ENCODE measurements at regions not wholly inside any gene's neighbourhood (a gene's known extent, or its start where the extent isn't known, plus 50 kb on each side); places are given as distances from the start of the nearest gene placed in this dataset.

- no peaks in the 10 kb centered on the region for H3K27me3 ChIP-seq (ENCODE audit: insufficient read depth, low read length)
- no peaks in the 10 kb centered on the region for H3K27me3 Mint-ChIP-seq (ENCODE audit: low read depth, unreplicated experiment)
- H3K4me3 ChIP-seq (ENCODE audit: insufficient read depth, low read depth, low read length), result no peak overlapping the region
- no peaks in the 10 kb centered on the region for H3K9me3 ChIP-seq (ENCODE audit: insufficient read depth, low read depth, low read length)
- H3K27ac Mint-ChIP-seq (ENCODE audit: unreplicated experiment), result no peak overlapping the region
- H4K20me1 ChIP-seq (ENCODE audit: insufficient read depth, low read length), result no peaks in the 10 kb centered on the region
- H3K4me1 ChIP-seq (ENCODE audit: insufficient read depth, low read length), result peaks cover 8% of the 10 kb centered on the region
- TF ChIP-seq CTCF (IDR thresholded peaks at IDR 0.05; ENCODE audit: insufficient read depth, low read depth, low read length) (no peak), EZH2 (IDR thresholded peaks at IDR 0.05; ENCODE audit: insufficient read depth, low read length) (no peak)
- no peaks in the 10 kb centered on the region for H3K36me3 ChIP-seq (ENCODE audit: insufficient read depth, low read length)
- no peaks in the 10 kb centered on the region for H3K9me3 Mint-ChIP-seq (ENCODE audit: unreplicated experiment)
- no peaks in the 10 kb centered on the region for H3K79me2 ChIP-seq (ENCODE audit: insufficient read depth, low read length)
- no peak for FAIRE-seq
- H3K4me3 Mint-ChIP-seq (ENCODE audit: unreplicated experiment), result no peak overlapping the region
- H3K36me3 Mint-ChIP-seq (ENCODE audit: low read depth, unreplicated experiment), result no peaks in the 10 kb centered on the region
- H3K9ac ChIP-seq (ENCODE audit: low read length), result no peak overlapping the region
- H3K4me2 ChIP-seq (ENCODE audit: low read length), result no peak overlapping the region
- DNase-seq (ENCODE audit: low read depth), result no peak
- no peak overlapping the region for H3K27ac ChIP-seq (ENCODE audit: low read depth, low read length)
- H3K4me1 Mint-ChIP-seq (ENCODE audit: low read depth, unreplicated experiment), result peaks cover 16% of the 10 kb centered on the region
- H2AFZ ChIP-seq (ENCODE audit: low read depth, low read length), result no peak overlapping the region
Measured at GRCh38 chr6:126716826-126717509, 377.1 kb downstream of the CENPW start.

GRCh38 chr6:126718600-126719327, 378.8 kb downstream of the CENPW start:
- H3K9ac ChIP-seq (ENCODE audit: low read length), result no peak overlapping the region
- Mint-ChIP-seq H3K4me1 (ENCODE audit: low read depth, unreplicated experiment) (peaks cover 16% of the 10 kb centered on the region), H3K27me3 (ENCODE audit: low read depth, unreplicated experiment) (no peaks in the 10 kb centered on the region), H3K9me3 (ENCODE audit: unreplicated experiment) (no peaks in the 10 kb centered on the region), H3K27ac (ENCODE audit: unreplicated experiment) (no peak overlapping the region), H3K4me3 (ENCODE audit: unreplicated experiment) (no peak overlapping the region), H3K36me3 (ENCODE audit: low read depth, unreplicated experiment) (no peaks in the 10 kb centered on the region)
- no peak for TF ChIP-seq CTCF (IDR thresholded peaks at IDR 0.05; ENCODE audit: insufficient read depth, low read depth, low read length)
- no peak for TF ChIP-seq EZH2 (IDR thresholded peaks at IDR 0.05; ENCODE audit: insufficient read depth, low read length)
- H3K4me3 ChIP-seq (ENCODE audit: insufficient read depth, low read depth, low read length), result no peak overlapping the region
- H2AFZ ChIP-seq (ENCODE audit: low read depth, low read length), result no peak overlapping the region
- H3K4me1 ChIP-seq (ENCODE audit: insufficient read depth, low read length), result peaks cover 15% of the 10 kb centered on the region
- no peaks in the 10 kb centered on the region for H4K20me1 ChIP-seq (ENCODE audit: insufficient read depth, low read length)
- H3K27me3 ChIP-seq (ENCODE audit: insufficient read depth, low read length), result no peaks in the 10 kb centered on the region
- FAIRE-seq (no peak), DNase-seq (ENCODE audit: low read depth) (no peak)
- no peak overlapping the region for H3K4me2 ChIP-seq (ENCODE audit: low read length)
- H3K9me3 ChIP-seq (ENCODE audit: insufficient read depth, low read depth, low read length), result no peaks in the 10 kb centered on the region
- no peaks in the 10 kb centered on the region for H3K36me3 ChIP-seq (ENCODE audit: insufficient read depth, low read length)
- H3K79me2 ChIP-seq (ENCODE audit: insufficient read depth, low read length), result no peaks in the 10 kb centered on the region
- no peak overlapping the region for H3K27ac ChIP-seq (ENCODE audit: low read depth, low read length)

- Histone ChIP-seq H3K9me3 (ENCODE audit: insufficient read depth, low read depth, low read length) (no peaks in the 10 kb centered on the region), H3K4me2 (ENCODE audit: low read length) (no peak overlapping the region), H3K27me3 (ENCODE audit: insufficient read depth, low read length) (no peaks in the 10 kb centered on the region), H2AFZ (ENCODE audit: low read depth, low read length) (no peak overlapping the region), H3K9ac (ENCODE audit: low read length) (no peak overlapping the region), H4K20me1 (ENCODE audit: insufficient read depth, low read length) (no peaks in the 10 kb centered on the region), H3K4me1 (ENCODE audit: insufficient read depth, low read length) (peaks cover 15% of the 10 kb centered on the region), H3K36me3 (ENCODE audit: insufficient read depth, low read length) (no peaks in the 10 kb centered on the region), H3K27ac (ENCODE audit: low read depth, low read length) (no peak overlapping the region), H3K79me2 (ENCODE audit: insufficient read depth, low read length) (no peaks in the 10 kb centered on the region), H3K4me3 (ENCODE audit: insufficient read depth, low read depth, low read length) (no peak overlapping the region)
- TF ChIP-seq CTCF (IDR thresholded peaks at IDR 0.05; ENCODE audit: insufficient read depth, low read depth, low read length) (no peak), EZH2 (IDR thresholded peaks at IDR 0.05; ENCODE audit: insufficient read depth, low read length) (no peak)
- Mint-ChIP-seq H3K4me3 (ENCODE audit: unreplicated experiment) (no peak overlapping the region), H3K9me3 (ENCODE audit: unreplicated experiment) (no peaks in the 10 kb centered on the region), H3K27ac (ENCODE audit: unreplicated experiment) (peak overlapping the region; percentile 44), H3K36me3 (ENCODE audit: low read depth, unreplicated experiment) (peaks cover 1% of the 10 kb centered on the region), H3K4me1 (ENCODE audit: low read depth, unreplicated experiment) (peaks cover 16% of the 10 kb centered on the region), H3K27me3 (ENCODE audit: low read depth, unreplicated experiment) (no peaks in the 10 kb centered on the region)
- DNase-seq (ENCODE audit: low read depth) (peak; percentile 27), FAIRE-seq (no peak)
Measured at GRCh38 chr6:126720304-126720703, 380.4 kb downstream of the CENPW start.
